HAP-1 (cell line): ENCODE measurements at regions not wholly inside any gene's neighbourhood (a gene's known extent, or its start where the extent isn't known, plus 50 kb on each side); places are given as distances from the start of the nearest gene placed in this dataset.

Experiments
- DNase-seq, 2 experiments: peaks; one replicate each; pipeline ENCODE4 v3.0.0-alpha.2; 2016 to 2020; ENCODE audit warnings: low spot score in 2 of 2
- H3K27me3 ChIP-seq: fragments of 250-450 bp; sonication (Bioruptor Pico); 2 replicates; pipeline ENCODE4 v1.5.1; 2020; ENCODE audit warnings: low read depth, mild to moderate bottlenecking, moderate library complexity
- H3K36me3 ChIP-seq: fragments of 250-450 bp; sonication (Bioruptor Pico); replicated peaks from 2 replicates; pipeline ENCODE4 v1.5.1; 2020; ENCODE audit warnings: mild to moderate bottlenecking
- H3K4me1 ChIP-seq: fragments of 250-450 bp; sonication (Bioruptor Pico); 2 replicates; pipeline ENCODE4 v1.5.1; 2020; ENCODE audit warnings: mild to moderate bottlenecking
- H3K4me3 ChIP-seq: fragments of 250-450 bp; sonication (Bioruptor Pico); 2 replicates; pipeline ENCODE4 v1.5.1; 2020; ENCODE audit warnings: mild to moderate bottlenecking, moderate library complexity
- H3K9me3 ChIP-seq: fragments of 250-450 bp; sonication (Bioruptor Pico); 2 replicates; pipeline ENCODE4 v1.5.1; 2020; ENCODE audit warnings: mild to moderate bottlenecking, moderate library complexity
- in situ Hi-C: fragments of 300-500 bp; cut with MboI; formaldehyde crosslinking; loops from 3 replicates; pipeline ENCODE4 v1.14.3; 2020; ENCODE audit warnings: low sequenced_read_pairs, inconsistent platforms, mixed read lengths

DNA sequence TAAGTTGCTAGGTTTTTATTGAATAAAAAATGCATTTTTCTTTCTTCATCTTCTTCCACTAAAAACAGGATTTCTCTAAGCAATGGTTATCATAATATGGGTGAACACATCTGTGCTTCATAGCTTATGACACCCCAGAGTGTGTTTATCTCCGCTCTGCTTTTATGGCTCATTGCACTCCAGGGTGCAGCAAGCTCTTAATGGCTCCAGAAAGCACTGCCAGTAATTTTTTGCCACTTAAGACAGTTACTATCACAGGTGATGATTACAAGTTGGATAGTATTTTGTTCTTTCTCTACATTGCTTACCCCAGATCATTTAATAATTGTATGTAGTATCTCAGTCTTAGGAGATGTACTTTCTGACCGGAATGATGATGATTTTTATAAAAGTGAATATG, 239.3 kb upstream of the CDH20 start:
- no peak for DNase-seq
- Histone ChIP-seq H3K4me3 (no peak overlapping the region), H3K9me3 (no peaks in the 10 kb centered on the region), H3K4me1 (no peaks in the 10 kb centered on the region), H3K36me3 (no peaks in the 10 kb centered on the region), H3K27me3 (no peaks in the 10 kb centered on the region; the same call in 1 of the 2 replicates)
- in situ Hi-C loops, result no loop called here

DNA sequence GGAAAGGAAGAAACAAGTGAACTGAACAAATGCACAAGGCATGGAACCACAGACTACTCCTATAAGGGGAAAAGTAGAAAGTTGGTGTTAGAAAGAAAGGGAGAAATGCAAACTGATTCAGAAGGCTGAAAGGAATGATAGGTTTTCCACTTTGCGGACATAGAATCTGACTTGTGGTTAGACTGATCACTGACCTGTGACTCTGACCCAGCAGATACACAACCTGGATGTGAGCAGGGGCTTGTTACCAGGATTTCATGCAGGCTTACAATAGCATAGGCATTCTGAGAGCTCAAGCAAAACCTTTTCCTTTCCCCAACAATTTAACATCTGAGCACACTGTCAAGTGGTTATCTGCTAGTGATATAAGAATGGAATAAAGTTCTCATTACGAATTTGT, 237.0 kb upstream of the CDH20 start:
- H3K36me3 ChIP-seq, result no peaks in the 10 kb centered on the region
- H3K9me3 ChIP-seq, result no peaks in the 10 kb centered on the region
- in situ Hi-C loops, result no loop called here
- H3K27me3 ChIP-seq, result peaks cover 4% of the 10 kb centered on the region; the same call in 1 of the 2 replicates
- no peak for DNase-seq
- H3K4me3 ChIP-seq, result no peak overlapping the region
- H3K4me1 ChIP-seq, result no peaks in the 10 kb centered on the region

DNA sequence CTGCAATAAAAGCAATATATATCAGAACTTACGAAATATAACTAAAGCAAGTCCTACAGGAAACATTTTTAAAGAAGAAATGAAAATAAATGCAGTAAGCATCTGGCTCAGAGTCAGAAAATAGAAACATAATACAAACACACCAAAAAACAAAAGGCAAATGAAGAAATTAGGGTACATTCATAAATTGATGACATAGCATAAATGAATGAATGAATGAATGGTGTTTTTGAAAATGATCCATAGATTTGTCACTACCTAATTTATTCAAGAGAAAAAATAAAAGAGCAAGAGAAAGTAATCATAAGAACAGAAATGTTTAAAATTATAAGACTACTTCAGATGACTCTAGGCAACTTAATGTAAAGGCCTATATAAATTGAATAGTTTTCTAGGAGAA, 226.1 kb upstream of the CDH20 start:
- Histone ChIP-seq H3K27me3 (peaks cover 7% of the 10 kb centered on the region; the same call in 1 of the 2 replicates), H3K4me1 (no peaks in the 10 kb centered on the region), H3K9me3 (no peaks in the 10 kb centered on the region), H3K36me3 (no peaks in the 10 kb centered on the region), H3K4me3 (no peak overlapping the region)
- no peak for DNase-seq
- in situ Hi-C loops, result no loop called here

DNA sequence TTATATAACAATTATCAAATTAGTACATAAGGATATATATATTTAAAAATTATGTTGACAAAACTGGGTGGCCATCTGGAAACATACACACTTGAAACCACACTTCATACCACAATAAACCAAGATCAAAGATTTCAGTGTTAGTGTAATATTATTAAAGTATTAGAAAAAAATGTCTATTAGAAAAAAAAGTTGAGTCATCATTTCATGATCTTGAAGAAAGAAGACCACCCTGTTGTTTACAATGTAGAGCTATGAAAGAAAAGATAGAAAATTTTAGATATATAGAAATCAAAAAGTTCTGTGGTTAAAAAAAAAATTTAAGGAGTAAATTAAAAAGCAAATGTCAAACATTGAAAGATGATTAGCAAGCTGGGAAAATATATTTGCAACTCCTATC, 224.5 kb upstream of the CDH20 start:
- in situ Hi-C loops, result no loop called here
- H3K4me1 ChIP-seq, result no peaks in the 10 kb centered on the region

DNA sequence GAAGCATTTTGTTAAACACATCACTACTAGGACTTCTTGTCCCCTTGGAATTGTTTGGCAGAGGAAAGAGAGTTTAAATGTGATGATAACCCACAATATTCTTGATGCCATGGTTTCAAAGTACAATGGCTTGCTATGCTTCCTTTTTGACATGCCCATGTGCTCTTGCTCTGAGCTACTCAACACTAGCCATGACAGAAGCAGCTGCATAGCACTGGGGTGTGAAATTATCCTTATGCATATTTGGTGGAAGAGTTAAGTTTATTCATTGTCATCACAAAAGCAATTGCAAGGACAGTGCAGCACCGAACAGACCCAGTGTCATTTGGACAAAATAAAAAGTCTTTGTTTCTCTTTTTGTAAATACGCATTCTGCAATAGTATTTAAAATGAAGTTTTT, 209.9 kb upstream of the CDH20 start:
- Histone ChIP-seq H3K27me3 (no peaks in the 10 kb centered on the region), H3K9me3 (no peaks in the 10 kb centered on the region), H3K4me3 (no peak overlapping the region), H3K36me3 (no peaks in the 10 kb centered on the region), H3K4me1 (peaks cover 10% of the 10 kb centered on the region)
- no peak for DNase-seq
- in situ Hi-C loops, result no loop called here

More for the DNA sequence above, 224.5 kb upstream of the CDH20 start:
- H3K27me3 ChIP-seq, result peaks cover 11% of the 10 kb centered on the region; the same call in 1 of the 2 replicates
- DNase-seq, result no peak
- H3K9me3 ChIP-seq, result no peaks in the 10 kb centered on the region
- no peak overlapping the region for H3K4me3 ChIP-seq
- no peaks in the 10 kb centered on the region for H3K36me3 ChIP-seq

DNA sequence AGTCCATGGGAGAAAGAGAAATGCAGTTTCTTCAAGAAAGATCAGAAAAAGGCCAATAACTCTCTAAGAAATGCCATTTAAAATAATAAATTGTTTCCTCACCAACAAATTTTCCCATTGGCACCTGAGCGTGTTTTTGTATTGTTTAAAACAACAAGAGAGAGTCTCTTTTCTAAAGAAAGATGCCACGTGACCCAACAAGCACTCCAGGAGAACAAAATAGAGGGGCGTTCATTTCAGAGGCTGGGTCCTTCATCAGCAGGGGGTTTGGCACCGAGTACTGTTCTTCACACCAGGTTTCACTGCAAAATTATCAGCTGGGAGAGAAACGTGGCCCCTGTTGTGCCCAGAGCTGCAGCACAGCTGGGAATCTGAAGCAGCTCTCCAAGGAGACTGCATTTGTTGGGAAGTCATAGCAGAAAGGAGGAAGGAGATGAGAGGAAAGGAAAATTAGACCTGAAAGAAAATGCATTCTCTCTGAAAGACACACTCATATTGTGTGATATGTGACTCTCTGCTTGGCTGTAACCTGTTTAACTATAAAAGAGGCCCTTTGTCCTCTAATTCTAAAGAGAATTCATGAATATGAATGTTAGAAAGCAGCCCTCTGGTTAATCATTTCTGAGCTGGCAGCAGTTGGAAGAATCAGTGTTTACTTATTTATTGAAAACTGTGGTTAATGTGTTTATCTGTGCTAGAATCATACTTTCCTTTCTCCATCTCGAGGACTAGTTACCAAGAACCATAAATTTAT, 205.3 kb upstream of the CDH20 start:
- DNase-seq, result peak; percentile 42 to 84
- Histone ChIP-seq H3K36me3 (no peaks in the 10 kb centered on the region), H3K9me3 (no peaks in the 10 kb centered on the region), H3K4me1 (peaks cover 14% of the 10 kb centered on the region), H3K4me3 (no peak overlapping the region), H3K27me3 (no peaks in the 10 kb centered on the region)
- in situ Hi-C loops, result no loop called here

DNA sequence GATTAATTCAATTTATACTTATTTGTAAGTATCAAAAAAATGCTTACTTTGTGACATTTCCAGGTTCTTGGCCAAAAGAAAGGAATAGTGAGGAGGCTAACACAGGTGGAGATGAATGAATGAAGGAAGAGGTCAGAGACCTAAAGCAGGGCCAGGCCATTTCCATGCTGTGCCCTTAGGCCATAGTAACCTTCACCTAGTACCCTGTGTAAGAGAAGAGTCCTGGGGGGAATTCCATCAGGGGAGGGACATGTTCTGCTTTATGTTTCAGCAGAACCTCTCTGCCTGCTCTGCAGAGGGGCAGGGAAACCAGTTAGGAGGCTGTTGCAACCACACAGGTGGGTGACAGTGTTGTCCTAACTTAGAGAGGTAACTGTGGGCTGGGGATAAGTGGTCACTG, 204.2 kb upstream of the CDH20 start:
- no peaks in the 10 kb centered on the region for H3K9me3 ChIP-seq

DNA sequence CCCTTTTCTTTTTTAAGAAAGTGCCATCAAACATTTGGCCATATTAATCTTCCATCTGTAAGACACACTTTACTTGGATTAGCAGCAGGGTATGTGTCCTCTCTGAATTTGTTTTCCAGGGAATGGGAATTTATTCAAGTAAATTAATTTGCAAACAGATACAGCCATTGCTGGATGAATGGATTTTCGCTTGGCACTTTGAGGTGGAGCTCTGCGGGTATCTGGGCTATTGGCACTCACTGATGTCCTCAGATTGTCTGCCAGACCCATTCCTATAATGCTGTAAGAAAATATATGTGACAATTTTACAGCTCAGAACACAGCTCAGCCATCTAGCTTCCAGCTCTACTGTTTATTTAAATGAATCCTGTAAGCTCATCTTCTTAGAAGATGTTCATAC, 201.2 kb upstream of the CDH20 start:
- Histone ChIP-seq H3K4me1 (peaks cover 14% of the 10 kb centered on the region), H3K27me3 (no peaks in the 10 kb centered on the region), H3K4me3 (no peak overlapping the region), H3K9me3 (no peaks in the 10 kb centered on the region), H3K36me3 (no peaks in the 10 kb centered on the region)
- DNase-seq, result no peak
- in situ Hi-C loops, result no loop called here

More for the DNA sequence above, 204.2 kb upstream of the CDH20 start:
- in situ Hi-C loops, result no loop called here
- Histone ChIP-seq H3K36me3 (no peaks in the 10 kb centered on the region), H3K4me3 (no peak overlapping the region), H3K4me1 (peaks cover 14% of the 10 kb centered on the region), H3K27me3 (no peaks in the 10 kb centered on the region)
- no peak for DNase-seq

DNA sequence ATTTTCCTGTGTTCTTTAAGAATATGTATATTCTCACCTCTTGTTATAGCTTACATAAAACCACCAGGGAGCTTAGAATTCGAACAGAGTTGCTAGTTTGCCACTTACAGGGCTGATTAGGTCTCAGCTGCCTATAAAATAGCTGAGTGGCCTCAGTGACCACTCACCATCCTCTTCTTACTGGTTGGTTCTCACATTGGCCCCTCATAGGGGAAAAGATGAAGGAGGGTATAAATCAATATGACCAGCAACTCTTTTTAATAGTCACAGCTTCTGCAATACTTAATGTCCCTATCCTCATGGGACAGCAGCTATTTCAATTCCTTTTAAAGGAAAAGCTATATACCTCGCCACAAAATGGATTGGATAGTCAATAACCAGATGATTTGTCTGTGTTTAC, 199.4 kb upstream of the CDH20 start:
- Histone ChIP-seq H3K4me1 (no peaks in the 10 kb centered on the region), H3K36me3 (no peaks in the 10 kb centered on the region), H3K9me3 (no peaks in the 10 kb centered on the region), H3K27me3 (no peaks in the 10 kb centered on the region), H3K4me3 (no peak overlapping the region)
- no peak for DNase-seq
- in situ Hi-C loops, result no loop called here

DNA sequence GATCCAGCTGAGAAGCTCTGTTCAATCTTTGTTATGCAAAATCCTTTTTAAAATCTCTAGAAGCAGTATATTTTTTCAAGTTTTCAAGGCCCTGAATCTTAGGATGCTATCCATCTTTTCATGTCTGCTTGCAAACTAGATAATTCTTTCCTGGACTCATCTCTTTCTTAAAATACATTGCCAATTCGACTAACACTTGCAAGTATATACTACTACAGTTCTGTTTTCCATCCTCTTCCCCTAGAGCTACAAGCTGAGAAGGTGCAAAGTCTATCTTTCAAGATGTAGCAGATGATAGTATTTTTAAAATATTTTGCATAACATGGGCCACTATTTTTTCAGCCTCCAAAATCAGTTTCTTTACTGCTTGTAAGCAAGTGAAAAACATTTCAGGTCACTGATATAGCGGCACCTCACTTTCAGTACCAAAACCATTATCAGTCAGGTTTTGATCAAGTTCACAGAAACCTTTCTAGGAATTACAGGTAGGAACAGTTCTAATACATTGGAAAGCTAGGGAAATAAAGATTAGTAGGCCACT, 196.4 kb upstream of the CDH20 start:
- in situ Hi-C loops, result no loop called here
- H3K4me3 ChIP-seq, result no peak overlapping the region
- H3K36me3 ChIP-seq, result no peaks in the 10 kb centered on the region
- DNase-seq, result no peak
- H3K27me3 ChIP-seq, result no peaks in the 10 kb centered on the region
- H3K4me1 ChIP-seq, result no peaks in the 10 kb centered on the region
- no peaks in the 10 kb centered on the region for H3K9me3 ChIP-seq

DNA sequence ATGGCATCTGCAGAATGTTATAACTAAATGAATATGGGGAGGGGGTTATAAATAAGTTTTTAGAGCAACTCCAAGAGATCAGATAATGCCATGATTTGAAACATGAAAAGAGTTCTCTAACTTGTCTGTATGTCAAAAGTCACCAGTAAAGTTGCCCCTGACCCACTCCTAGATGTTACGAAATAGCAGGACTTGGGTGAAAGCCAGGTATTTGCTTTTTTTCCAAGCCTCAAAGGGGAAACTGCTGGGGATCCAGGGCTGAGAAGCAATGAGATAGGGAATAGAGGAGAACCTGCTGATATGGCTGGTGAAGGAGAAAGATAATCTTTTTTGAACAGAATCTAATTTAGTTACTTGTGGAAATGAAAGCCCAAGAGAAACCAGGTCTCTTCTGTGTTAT, 191.5 kb upstream of the CDH20 start:
- Histone ChIP-seq H3K27me3 (no peaks in the 10 kb centered on the region), H3K4me3 (no peak overlapping the region), H3K4me1 (no peaks in the 10 kb centered on the region), H3K36me3 (no peaks in the 10 kb centered on the region), H3K9me3 (no peaks in the 10 kb centered on the region)
- DNase-seq, result no peak
- in situ Hi-C loops, result no loop called here

DNA sequence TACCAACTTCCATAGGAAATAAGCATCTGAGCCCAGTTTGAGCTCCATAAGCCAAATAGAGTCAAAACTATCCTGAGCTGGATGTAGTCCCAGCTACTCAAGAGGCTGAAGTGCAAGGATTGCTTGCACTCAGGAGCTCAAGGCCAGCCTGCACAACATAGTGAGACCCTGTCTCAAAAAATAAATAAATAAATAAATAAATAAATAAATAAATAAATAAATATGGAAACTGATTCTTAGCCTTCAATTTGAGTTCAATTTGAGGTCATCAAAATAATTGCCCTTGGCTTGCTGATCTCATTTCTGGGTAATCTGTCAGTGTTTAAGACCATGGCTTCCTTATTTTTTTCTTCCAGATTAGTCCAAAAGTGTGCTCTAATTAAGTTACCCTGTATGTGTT, 184.9 kb upstream of the CDH20 start:
- in situ Hi-C loops, result no loop called here
- Histone ChIP-seq H3K9me3 (no peaks in the 10 kb centered on the region), H3K27me3 (no peaks in the 10 kb centered on the region), H3K36me3 (no peaks in the 10 kb centered on the region), H3K4me1 (no peaks in the 10 kb centered on the region), H3K4me3 (no peak overlapping the region)
- DNase-seq, result no peak

DNA sequence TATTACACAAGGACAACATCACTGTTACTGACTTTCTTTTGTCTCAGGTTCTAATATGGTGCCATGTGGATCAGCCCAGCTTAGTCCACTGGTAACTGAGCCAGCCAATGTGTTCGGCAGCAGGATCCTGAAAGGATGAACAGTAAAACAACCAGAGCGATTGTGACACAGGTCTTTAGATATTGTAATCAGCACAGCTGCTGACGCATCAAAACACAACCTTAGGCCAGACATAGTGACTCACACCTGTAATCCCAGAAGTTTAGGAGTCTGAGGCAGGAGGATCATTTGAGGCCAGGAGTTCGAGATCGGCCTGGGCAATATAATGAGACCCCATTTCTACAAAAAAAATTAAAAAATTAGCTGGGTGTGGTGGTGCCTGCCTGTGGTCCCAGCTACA, 183.4 kb upstream of the CDH20 start:
- H3K36me3 ChIP-seq, result no peaks in the 10 kb centered on the region
- no peak for DNase-seq
- no peaks in the 10 kb centered on the region for H3K4me1 ChIP-seq
- no peaks in the 10 kb centered on the region for H3K9me3 ChIP-seq
- H3K27me3 ChIP-seq, result no peaks in the 10 kb centered on the region
- no peak overlapping the region for H3K4me3 ChIP-seq
- in situ Hi-C loops, result no loop called here

DNA sequence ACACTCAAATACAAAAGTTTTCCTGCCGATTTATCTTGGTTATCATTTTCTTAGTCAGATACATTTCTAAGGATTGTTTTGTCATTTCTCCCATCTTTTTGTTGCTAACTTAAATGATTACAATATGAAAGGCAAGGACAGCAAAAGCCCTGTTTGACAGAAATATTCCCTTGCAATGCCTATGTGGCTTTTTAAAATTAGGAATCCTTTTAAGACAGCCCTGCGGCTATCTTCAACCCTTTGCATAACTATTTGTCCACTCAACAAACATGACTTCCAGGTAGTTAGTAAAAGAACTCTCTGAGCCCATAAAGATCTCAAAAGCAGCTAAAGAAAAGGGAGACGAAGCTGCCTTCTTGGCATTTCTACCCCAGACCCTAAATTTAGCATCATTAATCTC, 179.7 kb upstream of the CDH20 start:
- in situ Hi-C loops, result no loop called here
- Histone ChIP-seq H3K27me3 (no peaks in the 10 kb centered on the region), H3K9me3 (no peaks in the 10 kb centered on the region), H3K4me3 (no peak overlapping the region), H3K36me3 (no peaks in the 10 kb centered on the region), H3K4me1 (no peaks in the 10 kb centered on the region)
- peak in 1 of 2 experiments; percentile 3 for DNase-seq

DNA sequence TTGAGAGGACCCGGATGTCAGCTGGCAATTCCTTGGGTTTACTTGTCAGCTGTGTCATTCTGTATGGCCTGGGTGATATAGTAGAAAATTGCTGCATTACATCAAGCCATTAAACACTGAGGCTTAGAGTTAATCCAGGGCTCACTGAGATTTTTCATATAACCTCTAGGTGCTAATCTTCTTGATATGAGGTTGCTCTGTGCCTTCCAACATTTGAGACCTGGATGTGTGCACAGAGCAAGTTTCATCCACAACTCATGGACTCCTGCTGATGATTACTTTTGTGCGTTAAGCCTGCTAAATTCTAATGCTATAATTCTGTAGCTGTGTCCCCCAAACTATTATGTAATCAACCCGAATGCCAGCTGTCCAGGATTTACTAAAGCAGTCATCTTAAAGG, 178.4 kb upstream of the CDH20 start:
- no peak for DNase-seq
- no peaks in the 10 kb centered on the region for H3K27me3 ChIP-seq
- in situ Hi-C loops, result no loop called here
- no peak overlapping the region for H3K4me3 ChIP-seq
- H3K9me3 ChIP-seq, result no peaks in the 10 kb centered on the region
- H3K4me1 ChIP-seq, result no peaks in the 10 kb centered on the region
- H3K36me3 ChIP-seq, result no peaks in the 10 kb centered on the region
